Body of pancreas (tissue), 4 donors: ENCODE measurements at regions not wholly inside any gene's neighbourhood (a gene's known extent, or its start where the extent isn't known, plus 50 kb on each side); places are given as distances from the start of the nearest gene placed in this dataset.

Experiments used
- CTCF ChIP-seq, 7 experiments: fragments of 450-650 bp in 4 of 7; fragments of 200-600 bp in 3 of 7; sonication (generic) in 3 of 7; IDR thresholded peaks; one replicate each; pipeline ENCODE4 v1.5.1; 2016 to 2019; ENCODE audit warnings: antibody characterized with exemption in 7 of 7
- POLR2A ChIP-seq, 3 donors: fragments of 450-650 bp; IDR thresholded peaks; one replicate each; pipeline ENCODE4 v1.6.1; 2016; ENCODE audit warnings: antibody characterized with exemption in 3 of 3, mild to moderate bottlenecking in 2 of 3

DNA sequence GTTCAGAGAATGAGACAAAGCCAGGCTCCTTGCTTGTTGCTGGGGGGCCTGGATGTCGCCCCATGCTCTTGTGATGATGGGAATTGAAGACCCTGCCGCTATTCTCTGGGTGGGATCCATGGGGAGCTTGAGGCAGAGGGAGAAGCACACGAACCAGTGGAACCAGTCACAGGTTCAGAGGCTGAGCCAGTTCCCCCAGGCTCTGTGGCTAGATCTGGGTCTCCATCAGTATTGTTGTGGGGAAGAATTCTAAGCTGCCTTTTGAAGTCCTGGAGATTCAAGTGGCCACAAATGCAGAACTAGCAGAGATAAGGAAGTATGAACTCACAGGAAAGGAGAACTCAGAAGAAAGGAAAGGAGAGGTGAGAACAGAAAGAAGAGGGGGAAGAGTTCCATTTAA is 219.4 kb downstream of the MSX2 start:
- no peak for TF ChIP-seq POLR2A (IDR thresholded peaks at IDR 0.05)
- TF ChIP-seq CTCF (IDR thresholded peaks at IDR 0.05): no peak
